ENCODE measurements at regions not wholly inside any gene's neighbourhood (a gene's known extent, or its start where the extent isn't known, plus 50 kb on each side); places are given as distances from the start of the nearest gene placed in this dataset.

- TF ChIP-seq POLR2A (conservative IDR thresholded peaks at IDR 0.05) (no peak), TFAP4 (CRISPR knock-in tag; IDR thresholded peaks at IDR 0.05; ENCODE audit: borderline replicate concordance) (no peak), CBX1 (IDR thresholded peaks at IDR 0.05; ENCODE audit: low read depth) (no peak), SPI1 (IDR thresholded peaks at IDR 0.05; ENCODE audit: borderline replicate concordance, low read depth, low read length) (no peak), PTRF (tag; IDR thresholded peaks at IDR 0.05) (no peak), FOXK1 (CRISPR knock-in tag; IDR thresholded peaks at IDR 0.05; ENCODE audit: borderline replicate concordance) (no peak), FOXP1 (CRISPR knock-in tag; IDR thresholded peaks at IDR 0.05) (no peak), DACH1 (IDR thresholded peaks at IDR 0.05; ENCODE audit: partially characterized antibody) (no peak), CTBP1 (IDR thresholded peaks at IDR 0.05; ENCODE audit: borderline replicate concordance) (no peak), POU5F1 (IDR thresholded peaks at IDR 0.05; ENCODE audit: borderline replicate concordance, low read depth, low read length, partially characterized antibody) (no peak), ZNF140 (CRISPR knock-in tag; IDR thresholded peaks at IDR 0.05) (no peak), MYC (IDR thresholded peaks at IDR 0.05; ENCODE audit: low read depth, low read length) (no peak), MYC (CRISPR knock-in tag; IDR thresholded peaks at IDR 0.05; ENCODE audit: borderline replicate concordance, low read depth) (no peak)
- TF ChIP-seq, protein P1, sequence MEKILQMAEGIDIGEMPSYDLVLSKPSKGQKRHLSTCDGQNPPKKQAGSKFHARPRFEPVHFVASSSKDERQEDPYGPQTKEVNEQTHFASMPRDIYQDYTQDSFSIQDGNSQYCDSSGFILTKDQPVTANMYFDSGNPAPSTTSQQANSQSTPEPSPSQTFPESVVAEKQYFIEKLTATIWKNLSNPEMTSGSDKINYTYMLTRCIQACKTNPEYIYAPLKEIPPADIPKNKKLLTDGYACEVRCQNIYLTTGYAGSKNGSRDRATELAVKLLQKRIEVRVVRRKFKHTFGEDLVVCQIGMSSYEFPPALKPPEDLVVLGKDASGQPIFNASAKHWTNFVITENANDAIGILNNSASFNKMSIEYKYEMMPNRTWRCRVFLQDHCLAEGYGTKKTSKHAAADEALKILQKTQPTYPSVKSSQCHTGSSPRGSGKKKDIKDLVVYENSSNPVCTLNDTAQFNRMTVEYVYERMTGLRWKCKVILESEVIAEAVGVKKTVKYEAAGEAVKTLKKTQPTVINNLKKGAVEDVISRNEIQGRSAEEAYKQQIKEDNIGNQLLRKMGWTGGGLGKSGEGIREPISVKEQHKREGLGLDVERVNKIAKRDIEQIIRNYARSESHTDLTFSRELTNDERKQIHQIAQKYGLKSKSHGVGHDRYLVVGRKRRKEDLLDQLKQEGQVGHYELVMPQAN (IDR thresholded peaks at IDR 0.05; ENCODE audit: borderline replicate concordance), result no peak
Observed at GRCh38 chr4:10740891-10741620, 56.5 kb upstream of the CLNK start.
